ENCODE measurements at regions not wholly inside any gene's neighbourhood (a gene's known extent, or its start where the extent isn't known, plus 50 kb on each side); places are given as distances from the start of the nearest gene placed in this dataset.
"Not testable (repeated sequence)": the region's sequence is repeated elsewhere in the genome, so short reads cannot be mapped to it uniquely, and the experiment has no call there.

- not testable (repeated sequence) for H3K27me3 ChIP-seq (ENCODE audit: insufficient read depth, low read length); H3K4me2 ChIP-seq (ENCODE audit: insufficient read depth, low read length); H3K27ac ChIP-seq (ENCODE audit: low read depth, low read length); H3K9me3 ChIP-seq (ENCODE audit: low read depth, low read length); H3K4me3 ChIP-seq (ENCODE audit: insufficient read depth, low read length); DNase-seq (ENCODE audit: insufficient read length, low spot score, missing footprints); H3K4me1 ChIP-seq (ENCODE audit: insufficient read depth, low read length); H4K20me1 ChIP-seq (ENCODE audit: insufficient read depth, low read length); H3K79me2 ChIP-seq (ENCODE audit: insufficient read depth, low read length); H3K36me3 ChIP-seq (ENCODE audit: insufficient read depth, low read length); H2AFZ ChIP-seq (ENCODE audit: low read length)
Observed at GRCh38 chr7:65651826-65652592, 220.9 kb upstream of the VKORC1L1 start.

GRCh38 chr7:65652669-65653068, 220.2 kb upstream of the VKORC1L1 start:
- not testable (repeated sequence) for H4K20me1 ChIP-seq (ENCODE audit: insufficient read depth, low read length); H3K79me2 ChIP-seq (ENCODE audit: insufficient read depth, low read length); H3K4me1 ChIP-seq (ENCODE audit: insufficient read depth, low read length); H3K27ac ChIP-seq (ENCODE audit: low read depth, low read length); H3K36me3 ChIP-seq (ENCODE audit: insufficient read depth, low read length); H3K4me2 ChIP-seq (ENCODE audit: insufficient read depth, low read length); H3K9me3 ChIP-seq (ENCODE audit: low read depth, low read length); H2AFZ ChIP-seq (ENCODE audit: low read length); H3K4me3 ChIP-seq (ENCODE audit: insufficient read depth, low read length); H3K27me3 ChIP-seq (ENCODE audit: insufficient read depth, low read length); DNase-seq (ENCODE audit: insufficient read length, low spot score, missing footprints)

DNA sequence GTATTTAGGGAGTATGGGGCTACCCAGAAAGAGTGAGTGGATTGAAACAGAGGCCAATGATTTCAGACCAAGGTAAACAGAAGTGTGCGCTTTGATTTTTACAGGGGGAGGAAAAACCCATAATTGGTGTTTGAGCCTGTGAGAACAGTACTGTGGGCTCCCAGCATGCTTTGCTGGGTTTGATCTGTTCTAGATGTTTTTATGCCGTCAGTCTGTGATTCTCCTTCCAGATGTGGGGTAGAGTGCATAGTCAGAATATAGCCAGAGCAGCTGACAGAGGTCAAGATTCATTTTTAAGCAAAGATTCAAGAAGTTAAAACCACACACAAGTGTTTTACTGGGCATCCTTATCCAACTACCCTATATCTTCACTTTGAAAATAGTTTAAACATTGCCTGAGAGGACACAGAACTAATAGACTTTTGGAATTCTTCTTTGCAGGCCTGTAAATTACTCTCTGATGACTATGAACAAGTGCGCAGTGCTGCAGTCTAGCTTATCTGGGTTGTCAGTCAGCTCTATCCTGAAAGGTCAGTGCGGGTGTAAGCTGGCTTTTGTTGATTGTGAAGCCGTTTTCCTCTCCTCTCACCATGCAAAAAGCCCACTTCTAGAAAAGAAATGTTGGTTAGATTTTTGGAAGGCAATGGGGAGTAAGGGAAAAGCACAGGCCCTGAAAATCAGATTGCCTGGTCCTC, 216.2 kb upstream of the VKORC1L1 start:
- not testable (repeated sequence) for H3K4me1 ChIP-seq (ENCODE audit: insufficient read depth, low read length); H3K27me3 ChIP-seq (ENCODE audit: insufficient read depth, low read length); DNase-seq (ENCODE audit: insufficient read length, low spot score, missing footprints); H3K4me3 ChIP-seq (ENCODE audit: insufficient read depth, low read length); H4K20me1 ChIP-seq (ENCODE audit: insufficient read depth, low read length); H3K79me2 ChIP-seq (ENCODE audit: insufficient read depth, low read length); H3K27ac ChIP-seq (ENCODE audit: low read depth, low read length); H3K36me3 ChIP-seq (ENCODE audit: insufficient read depth, low read length); H3K4me2 ChIP-seq (ENCODE audit: insufficient read depth, low read length); H3K9me3 ChIP-seq (ENCODE audit: low read depth, low read length); H2AFZ ChIP-seq (ENCODE audit: low read length)

DNA sequence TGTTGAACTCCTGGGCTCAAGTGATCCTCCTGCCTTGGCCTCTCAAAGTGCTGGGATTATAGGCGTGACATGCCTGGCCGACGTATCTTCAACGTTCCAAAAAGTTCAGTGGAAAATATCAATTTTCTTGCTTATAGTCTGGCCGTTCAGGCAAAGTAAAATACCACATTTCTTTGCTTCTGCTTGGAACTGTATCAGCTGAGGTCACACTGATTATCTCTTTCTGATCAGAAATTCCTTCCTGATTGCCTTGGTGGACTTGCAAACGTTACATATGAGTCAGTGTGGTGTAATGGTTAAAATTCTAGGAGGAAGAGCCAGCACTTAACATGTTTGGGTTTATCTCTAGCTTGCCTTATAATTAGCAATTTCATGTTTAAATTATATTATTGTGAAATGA, 189.5 kb upstream of the VKORC1L1 start:
- H3K36me3 ChIP-seq (ENCODE audit: insufficient read depth, low read length); H3K4me1 ChIP-seq (ENCODE audit: insufficient read depth, low read length); H4K20me1 ChIP-seq (ENCODE audit: insufficient read depth, low read length); H3K4me2 ChIP-seq (ENCODE audit: insufficient read depth, low read length); DNase-seq (ENCODE audit: insufficient read length, low spot score, missing footprints); H3K79me2 ChIP-seq (ENCODE audit: insufficient read depth, low read length); H3K9me3 ChIP-seq (ENCODE audit: low read depth, low read length); H3K27me3 ChIP-seq (ENCODE audit: insufficient read depth, low read length); H2AFZ ChIP-seq (ENCODE audit: low read length); H3K27ac ChIP-seq (ENCODE audit: low read depth, low read length); H3K4me3 ChIP-seq (ENCODE audit: insufficient read depth, low read length): not testable (repeated sequence)

- not testable (repeated sequence) for DNase-seq (ENCODE audit: insufficient read length, low spot score, missing footprints); H2AFZ ChIP-seq (ENCODE audit: low read length); H3K79me2 ChIP-seq (ENCODE audit: insufficient read depth, low read length); H3K36me3 ChIP-seq (ENCODE audit: insufficient read depth, low read length); H3K9me3 ChIP-seq (ENCODE audit: low read depth, low read length); H3K4me1 ChIP-seq (ENCODE audit: insufficient read depth, low read length); H3K27ac ChIP-seq (ENCODE audit: low read depth, low read length); H3K4me3 ChIP-seq (ENCODE audit: insufficient read depth, low read length); H3K27me3 ChIP-seq (ENCODE audit: insufficient read depth, low read length); H4K20me1 ChIP-seq (ENCODE audit: insufficient read depth, low read length); H3K4me2 ChIP-seq (ENCODE audit: insufficient read depth, low read length)
Observed at GRCh38 chr7:65699026-65699714, 173.7 kb upstream of the VKORC1L1 start.

DNA sequence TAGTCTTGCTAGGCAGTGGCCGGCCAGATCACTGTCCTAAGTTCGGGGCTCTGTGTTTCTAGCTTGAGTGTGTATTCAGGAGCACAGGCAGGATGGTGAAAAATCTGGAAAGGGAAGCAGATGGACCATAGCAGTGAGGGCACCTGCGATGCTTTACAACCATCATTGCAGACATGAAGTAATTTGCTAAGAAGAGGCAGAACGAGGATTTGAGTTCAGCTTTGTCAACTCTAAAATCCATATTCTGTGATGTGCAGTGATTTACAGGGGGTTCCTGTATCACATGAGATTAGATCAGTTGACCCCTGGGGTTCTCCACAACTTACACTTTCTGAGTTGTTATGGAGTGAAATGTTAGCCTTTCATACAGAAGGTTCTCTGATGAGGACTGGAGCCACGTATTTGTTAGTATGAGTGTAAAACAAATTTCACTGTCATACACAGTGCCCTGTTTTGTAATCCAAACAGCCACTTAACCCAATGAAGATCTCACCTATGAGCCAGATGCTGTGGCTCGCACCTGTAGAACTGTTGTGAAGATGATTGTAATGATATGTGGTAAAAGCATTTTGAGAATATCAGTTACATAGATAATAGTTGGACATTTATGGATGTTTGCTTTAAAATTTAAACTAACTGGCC, 173.0 kb upstream of the VKORC1L1 start:
- H3K4me2 ChIP-seq (ENCODE audit: insufficient read depth, low read length); H3K4me1 ChIP-seq (ENCODE audit: insufficient read depth, low read length); H3K9me3 ChIP-seq (ENCODE audit: low read depth, low read length); H2AFZ ChIP-seq (ENCODE audit: low read length); H3K79me2 ChIP-seq (ENCODE audit: insufficient read depth, low read length); H3K27me3 ChIP-seq (ENCODE audit: insufficient read depth, low read length); DNase-seq (ENCODE audit: insufficient read length, low spot score, missing footprints); H3K27ac ChIP-seq (ENCODE audit: low read depth, low read length); H3K4me3 ChIP-seq (ENCODE audit: insufficient read depth, low read length); H3K36me3 ChIP-seq (ENCODE audit: insufficient read depth, low read length); H4K20me1 ChIP-seq (ENCODE audit: insufficient read depth, low read length): not testable (repeated sequence)

DNA sequence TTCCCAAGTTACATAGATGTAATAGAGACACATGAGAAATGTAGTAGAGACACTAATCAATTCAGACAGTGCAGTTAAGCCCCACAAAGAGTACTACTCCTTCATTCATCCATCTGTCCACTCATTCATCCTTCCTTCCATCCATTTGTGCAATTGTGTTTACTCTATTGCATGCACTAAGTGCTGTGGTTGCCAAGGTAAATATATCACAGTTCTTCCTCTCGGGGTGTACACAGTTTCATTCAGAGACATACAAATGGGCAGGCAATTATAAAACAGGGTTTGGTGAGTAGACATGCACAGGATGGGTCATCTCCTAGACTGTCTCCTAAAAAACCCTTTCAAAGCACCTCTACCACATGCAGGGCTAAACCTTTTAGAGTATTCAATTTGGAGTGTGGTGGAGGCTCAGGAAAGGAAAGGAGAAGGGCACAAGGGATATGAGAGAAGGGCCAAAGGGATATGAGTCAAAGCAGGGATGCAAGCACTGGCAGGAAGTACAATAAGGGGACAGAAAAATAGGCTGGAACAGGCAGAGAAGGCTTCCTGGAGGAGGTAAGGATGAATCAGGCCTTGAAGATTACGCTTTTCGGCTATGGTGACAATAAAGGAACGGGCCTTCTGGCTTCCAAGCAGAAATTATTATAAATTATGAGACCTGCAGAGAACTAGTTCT, 153.6 kb upstream of the VKORC1L1 start:
- H3K27ac ChIP-seq (ENCODE audit: low read depth, low read length); H3K4me1 ChIP-seq (ENCODE audit: insufficient read depth, low read length); H3K9me3 ChIP-seq (ENCODE audit: low read depth, low read length); H3K27me3 ChIP-seq (ENCODE audit: insufficient read depth, low read length); H3K4me2 ChIP-seq (ENCODE audit: insufficient read depth, low read length); DNase-seq (ENCODE audit: insufficient read length, low spot score, missing footprints); H3K4me3 ChIP-seq (ENCODE audit: insufficient read depth, low read length); H3K36me3 ChIP-seq (ENCODE audit: insufficient read depth, low read length); H2AFZ ChIP-seq (ENCODE audit: low read length); H4K20me1 ChIP-seq (ENCODE audit: insufficient read depth, low read length); H3K79me2 ChIP-seq (ENCODE audit: insufficient read depth, low read length): not testable (repeated sequence)

All from osteoblast (primary cell).